Neural crest cell (in vitro differentiated cells): ENCODE measurements at regions not wholly inside any gene's neighbourhood (a gene's known extent, or its start where the extent isn't known, plus 50 kb on each side); places are given as distances from the start of the nearest gene placed in this dataset.

Experiments used
- DNase-seq: peaks from one replicate; pipeline ENCODE4 v3.0.0; 2021; ENCODE audit warnings: low read depth, mixed read lengths, low spot score
- H3K27ac Mint-ChIP-seq: one replicate; pipeline ENCODE4 v1.8.0; 2021; ENCODE audit warnings: mild to moderate bottlenecking, mixed read lengths; ENCODE audit not compliant: unreplicated experiment
- H3K27me3 Mint-ChIP-seq: 2 replicates; pipeline ENCODE4 v1.8.0; 2021; ENCODE audit warnings: low read depth, mild to moderate bottlenecking, mixed read lengths
- H3K36me3 Mint-ChIP-seq: 2 replicates; pipeline ENCODE4 v1.8.0; 2021; ENCODE audit warnings: low read depth, mild to moderate bottlenecking, mixed read lengths
- H3K4me1 Mint-ChIP-seq: 2 replicates; pipeline ENCODE4 v1.8.0; 2021; ENCODE audit warnings: mixed read lengths
- H3K4me3 Mint-ChIP-seq: one replicate; pipeline ENCODE4 v1.8.0; 2021; ENCODE audit warnings: mild to moderate bottlenecking, mixed read lengths
- H3K9me3 Mint-ChIP-seq: 2 replicates; pipeline ENCODE4 v1.8.0; 2021; ENCODE audit warnings: mixed read lengths
- CTCF ChIP-seq: fragments of 200-600 bp; sonication (generic); conservative IDR thresholded peaks from 2 replicates; pipeline ENCODE4 v1.5.0; 2021; ENCODE audit warnings: antibody characterized with exemption, mild to moderate bottlenecking

DNA sequence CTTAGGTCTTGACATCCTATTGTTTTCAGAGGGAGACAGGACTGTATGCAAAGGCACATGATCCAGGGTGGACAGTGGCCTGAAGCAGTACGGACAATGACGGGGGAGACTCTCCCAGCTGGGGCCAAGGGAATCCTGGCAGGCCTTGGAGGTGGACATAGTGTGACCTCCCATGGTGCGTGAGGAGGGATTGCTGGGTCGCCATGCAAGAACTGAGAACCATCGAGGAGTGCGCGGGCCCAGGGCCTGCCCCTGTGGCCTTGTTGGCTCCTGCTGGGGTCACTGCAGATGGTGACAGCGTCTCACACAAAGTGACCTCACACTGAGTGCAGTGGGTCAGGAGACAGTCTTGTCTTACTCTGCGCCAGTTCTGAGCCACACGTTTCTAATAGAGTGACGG, 192.4 kb downstream of the GADD45G start:
- no peaks in the 10 kb centered on the region for H3K36me3 Mint-ChIP-seq
- TF ChIP-seq CTCF = no peak
- H3K4me3 Mint-ChIP-seq = no peak overlapping the region
- no peaks in the 10 kb centered on the region for H3K4me1 Mint-ChIP-seq
- H3K27me3 Mint-ChIP-seq = peaks cover 5% of the 10 kb centered on the region
- H3K27ac Mint-ChIP-seq = peak overlapping the region; percentile 43
- H3K9me3 Mint-ChIP-seq = no peaks in the 10 kb centered on the region
- no peak for DNase-seq

DNA sequence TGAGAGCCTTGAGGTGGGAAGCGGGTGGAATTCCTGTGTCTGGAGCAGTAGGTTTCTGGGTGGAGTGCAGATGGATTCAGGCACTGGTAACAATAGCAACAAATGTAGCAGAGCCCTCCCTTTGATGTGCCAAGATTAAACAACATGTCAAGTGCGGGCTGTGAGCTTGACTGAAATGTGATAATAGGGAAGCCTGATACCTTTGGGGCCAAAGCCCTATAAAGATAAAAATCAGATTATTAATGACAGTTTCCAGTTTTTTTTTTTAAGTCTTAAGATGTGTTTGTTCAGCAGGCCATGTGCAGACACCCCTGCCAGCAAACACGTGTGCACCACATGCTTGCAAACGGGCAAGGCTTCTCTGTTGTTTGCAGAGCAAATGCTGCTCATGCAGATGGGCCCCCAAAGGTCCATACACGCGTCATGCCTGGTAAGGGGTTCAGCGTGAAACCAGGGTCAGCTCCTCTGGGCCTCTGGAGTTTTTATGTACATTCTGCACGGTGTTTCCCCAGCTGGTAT, 193.2 kb downstream of the GADD45G start:
- Mint-ChIP-seq H3K27ac (no peak overlapping the region), H3K36me3 (no peaks in the 10 kb centered on the region), H3K9me3 (no peaks in the 10 kb centered on the region), H3K4me3 (no peak overlapping the region), H3K4me1 (no peaks in the 10 kb centered on the region), H3K27me3 (peaks cover 7% of the 10 kb centered on the region)
- no peak for DNase-seq
- no peak for TF ChIP-seq CTCF

DNA sequence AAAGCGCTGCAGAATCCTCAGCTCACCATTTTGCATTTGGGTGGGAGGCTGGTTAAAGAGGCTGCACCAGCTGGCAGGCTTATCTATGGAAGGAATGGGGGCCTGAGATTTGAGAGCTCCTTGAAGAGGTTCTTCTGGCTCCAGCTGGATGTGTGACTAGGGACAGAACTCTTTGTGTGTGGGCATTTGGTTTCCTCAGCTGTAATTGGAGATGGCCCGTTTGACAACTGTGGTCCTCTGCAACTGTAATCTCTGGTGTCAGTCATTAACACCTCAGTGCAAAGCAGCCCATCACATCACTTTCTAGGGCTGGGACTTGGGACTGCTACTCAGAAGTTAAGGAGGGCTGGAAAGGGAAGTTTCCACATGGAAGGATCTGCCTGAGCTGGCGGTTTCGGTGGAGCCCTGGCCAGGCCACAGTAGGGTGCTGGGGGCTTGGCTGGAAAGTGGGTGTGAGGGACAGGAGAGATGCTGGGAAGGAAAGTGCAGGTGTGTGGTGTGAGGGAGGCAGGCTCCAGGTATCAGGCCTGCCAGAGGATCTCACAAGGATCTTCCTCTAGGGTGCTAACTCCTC, 193.8 kb downstream of the GADD45G start:
- no peak for DNase-seq
- Mint-ChIP-seq H3K4me1 (no peaks in the 10 kb centered on the region), H3K9me3 (no peaks in the 10 kb centered on the region), H3K36me3 (no peaks in the 10 kb centered on the region), H3K27ac (no peak overlapping the region), H3K4me3 (no peak overlapping the region), H3K27me3 (peaks cover 7% of the 10 kb centered on the region)
- TF ChIP-seq CTCF = no peak

GRCh38 chr9:89799221-89799620, 194.4 kb downstream of the GADD45G start:
- no peaks in the 10 kb centered on the region for H3K36me3 Mint-ChIP-seq
- DNase-seq = no peak
- H3K27ac Mint-ChIP-seq = no peak overlapping the region
- no peaks in the 10 kb centered on the region for H3K9me3 Mint-ChIP-seq
- H3K27me3 Mint-ChIP-seq = peaks cover 7% of the 10 kb centered on the region
- H3K4me3 Mint-ChIP-seq = no peak overlapping the region
- H3K4me1 Mint-ChIP-seq = no peaks in the 10 kb centered on the region
- TF ChIP-seq CTCF = no peak

DNA sequence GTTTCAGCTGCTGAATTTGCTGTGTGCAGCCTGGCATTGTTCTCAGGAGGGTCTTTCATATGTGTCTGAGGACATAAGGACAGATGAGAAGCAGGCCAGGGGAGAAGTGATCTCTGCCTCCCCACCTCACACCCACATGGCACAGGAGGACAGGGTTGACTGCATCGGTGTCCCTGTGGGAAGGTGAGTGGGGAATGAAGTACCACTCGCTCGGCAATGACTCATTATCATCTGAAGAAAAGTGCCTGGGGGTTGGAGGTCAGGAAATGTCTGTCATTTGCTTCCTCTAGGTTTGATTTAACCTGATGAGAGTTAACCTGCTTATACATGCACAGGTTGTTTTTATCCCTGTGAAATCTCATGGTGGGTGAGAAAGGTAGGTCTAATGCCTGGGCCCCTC, 195.0 kb downstream of the GADD45G start:
- no peak for DNase-seq
- Mint-ChIP-seq H3K27me3 (peaks cover 7% of the 10 kb centered on the region), H3K36me3 (no peaks in the 10 kb centered on the region)

More for the DNA sequence above, 195.0 kb downstream of the GADD45G start:
- no peaks in the 10 kb centered on the region for H3K9me3 Mint-ChIP-seq
- no peaks in the 10 kb centered on the region for H3K4me1 Mint-ChIP-seq
- H3K4me3 Mint-ChIP-seq = no peak overlapping the region
- peak overlapping the region; percentile 62 for H3K27ac Mint-ChIP-seq
- TF ChIP-seq CTCF = no peak
